K562 (cell line): ENCODE measurements at regions not wholly inside any gene's neighbourhood (a gene's known extent, or its start where the extent isn't known, plus 50 kb on each side); places are given as distances from the start of the nearest gene placed in this dataset.

Source experiments
- CLOCK ChIP-seq: fragments of 250-450 bp; sonication (Bioruptor Pico); IDR thresholded peaks from 2 replicates; pipeline ENCODE4 v1.4.0; 2020; ENCODE audit warnings: mild to moderate bottlenecking, moderate library complexity, borderline replicate concordance
- EP300 ChIP-seq: IDR thresholded peaks from 2 replicates; pipeline ENCODE4 v1.6.1; 2012; ENCODE audit warnings: low read length, improper control_type of control experiment
- KLF6 ChIP-seq: fragments of 250-450 bp; sonication (Bioruptor Pico); IDR thresholded peaks from 2 replicates; pipeline ENCODE4 v1.4.0; 2020; ENCODE audit warnings: mild to moderate bottlenecking, moderate library complexity, borderline replicate concordance
- MGA ChIP-seq: fragments of 450-650 bp; IDR thresholded peaks from 2 replicates; pipeline ENCODE4 v1.6.1; 2016; ENCODE audit warnings: mild to moderate bottlenecking, moderate library complexity
- MXI1 ChIP-seq: IDR thresholded peaks from 2 replicates; pipeline ENCODE4 v1.6.1; 2011; ENCODE audit warnings: low read depth, mild to moderate bottlenecking, improper control_type of control experiment, low read length
- NCOA2 ChIP-seq, 2 experiments: fragments of 450-650 bp; IDR thresholded peaks; 2 replicates each; pipeline ENCODE4 v1.6.1; 2018; ENCODE audit warnings: mild to moderate bottlenecking in 2 of 2, moderate library complexity in 1 of 2; ENCODE audit not compliant: partially characterized antibody in 2 of 2
- NFIC ChIP-seq: fragments of 450-650 bp; IDR thresholded peaks from 2 replicates; pipeline ENCODE4 v1.6.1; 2017; ENCODE audit warnings: mild to moderate bottlenecking, inconsistent platforms
- TCFL5 ChIP-seq: fragments of 250-450 bp; sonication (Bioruptor Pico); conservative IDR thresholded peaks from 2 replicates; pipeline ENCODE4 v1.6.1; 2021; ENCODE audit warnings: mild to moderate bottlenecking, moderate library complexity, matching md5 sums
- ZNF436 ChIP-seq: fragments of 250-450, 450-650 bp; sonication (Bioruptor Pico); formaldehyde crosslinking; IDR thresholded peaks from 2 replicates; pipeline ENCODE4 v1.7.0; 2020; ENCODE audit warnings: mild to moderate bottlenecking
- TF ChIP-seq, protein P1 (sequence below): fragments of 150-350 bp; conservative IDR thresholded peaks from 2 replicates; pipeline ENCODE4 v1.6.1; 2014; ENCODE audit warnings: low read length

DNA sequence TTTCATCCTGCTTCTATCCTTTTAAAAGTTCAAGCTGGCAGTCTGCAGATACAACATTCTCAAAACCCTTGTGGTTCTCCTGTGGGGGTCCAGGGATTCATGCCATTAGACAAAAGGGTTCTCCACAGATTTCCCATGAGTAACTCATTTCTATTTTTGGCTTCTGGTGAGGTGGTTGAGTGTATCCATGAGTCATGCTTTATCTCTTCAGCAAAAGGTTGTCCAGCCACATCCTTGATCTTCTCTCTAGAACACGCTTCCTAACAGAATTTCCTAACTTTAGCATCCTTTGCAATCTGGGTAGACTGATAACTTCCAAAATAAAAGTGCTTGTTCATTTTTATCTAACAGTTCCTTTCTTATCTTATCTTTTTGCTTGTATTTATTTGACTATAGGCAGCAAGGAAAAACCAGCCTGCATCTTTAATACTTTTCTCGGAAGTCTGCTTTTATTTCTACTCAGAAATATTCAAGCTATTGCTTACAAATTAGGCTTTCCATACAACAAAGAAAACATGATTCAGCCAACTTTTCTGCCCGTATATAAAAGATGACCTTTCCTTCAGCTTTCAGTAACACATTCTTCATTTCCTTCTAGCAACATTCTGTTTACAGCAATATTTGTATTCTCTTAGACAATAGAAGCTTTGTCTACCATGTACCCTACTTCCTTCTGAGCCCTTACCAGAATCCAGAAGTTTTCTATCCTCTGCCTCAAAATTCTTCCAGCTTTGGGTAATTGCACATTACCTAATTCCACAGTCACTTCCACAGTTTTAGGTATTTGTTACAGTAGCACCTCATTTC is 79.3 kb upstream of the IL6 start (continued):
- TF ChIP-seq CLOCK, result no peak
- TF ChIP-seq MGA, result peak; percentile 76
- TF ChIP-seq ZNF436 (CRISPR knock-in tag), result no peak
- TF ChIP-seq TCFL5 (CRISPR knock-in tag), result no peak
- TF ChIP-seq EP300, result peak; percentile 93
- no peak for TF ChIP-seq MXI1
- peak; percentile 11 to 50 for TF ChIP-seq NCOA2 (IDR thresholded peaks at IDR 0.05; ENCODE audit: partially characterized antibody in 2 of 2)
- TF ChIP-seq NFIC, result peak; percentile 66
- TF ChIP-seq, protein P1, sequence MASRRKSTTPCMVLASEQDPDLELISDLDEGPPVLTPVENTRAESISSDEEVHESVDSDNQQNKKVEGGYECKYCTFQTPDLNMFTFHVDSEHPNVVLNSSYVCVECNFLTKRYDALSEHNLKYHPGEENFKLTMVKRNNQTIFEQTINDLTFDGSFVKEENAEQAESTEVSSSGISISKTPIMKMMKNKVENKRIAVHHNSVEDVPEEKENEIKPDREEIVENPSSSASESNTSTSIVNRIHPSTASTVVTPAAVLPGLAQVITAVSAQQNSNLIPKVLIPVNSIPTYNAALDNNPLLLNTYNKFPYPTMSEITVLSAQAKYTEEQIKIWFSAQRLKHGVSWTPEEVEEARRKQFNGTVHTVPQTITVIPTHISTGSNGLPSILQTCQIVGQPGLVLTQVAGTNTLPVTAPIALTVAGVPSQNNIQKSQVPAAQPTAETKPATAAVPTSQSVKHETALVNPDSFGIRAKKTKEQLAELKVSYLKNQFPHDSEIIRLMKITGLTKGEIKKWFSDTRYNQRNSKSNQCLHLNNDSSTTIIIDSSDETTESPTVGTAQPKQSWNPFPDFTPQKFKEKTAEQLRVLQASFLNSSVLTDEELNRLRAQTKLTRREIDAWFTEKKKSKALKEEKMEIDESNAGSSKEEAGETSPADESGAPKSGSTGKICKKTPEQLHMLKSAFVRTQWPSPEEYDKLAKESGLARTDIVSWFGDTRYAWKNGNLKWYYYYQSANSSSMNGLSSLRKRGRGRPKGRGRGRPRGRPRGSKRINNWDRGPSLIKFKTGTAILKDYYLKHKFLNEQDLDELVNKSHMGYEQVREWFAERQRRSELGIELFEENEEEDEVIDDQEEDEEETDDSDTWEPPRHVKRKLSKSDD, result no peak
- no peak; the same call in 1 of the 2 replicates for TF ChIP-seq KLF6 (CRISPR knock-in tag)
